ENCODE measurements at regions not wholly inside any gene's neighbourhood (a gene's known extent, or its start where the extent isn't known, plus 50 kb on each side); places are given as distances from the start of the nearest gene placed in this dataset.
"Not testable (repeated sequence)": the region's sequence is repeated elsewhere in the genome, so short reads cannot be mapped to it uniquely, and the experiment has no call there.

DNA sequence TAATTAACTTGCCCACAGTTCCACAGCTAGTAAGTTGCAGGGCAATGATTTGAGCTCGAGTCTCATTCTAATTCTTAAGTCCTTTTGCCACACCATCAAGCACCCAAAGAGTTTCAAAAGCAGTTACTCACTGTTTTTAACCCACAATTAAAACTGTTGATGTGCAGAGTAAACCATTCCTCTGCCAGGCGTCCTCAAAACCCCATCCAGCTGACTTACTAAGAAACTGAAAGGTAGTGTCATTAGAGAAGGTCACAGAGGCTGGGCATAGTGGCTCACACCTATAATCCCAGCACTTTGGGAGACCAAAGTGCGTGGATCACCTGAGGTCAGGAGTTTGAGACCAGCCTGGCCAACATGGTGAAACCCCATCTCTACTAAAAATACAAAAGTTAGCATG is 121.7 kb downstream of the CHIC2 start:
- Histone ChIP-seq H3K9me3 (peaks cover 8% of the 10 kb centered on the region), H3K4me1 (no peaks in the 10 kb centered on the region), H3K4me3 (no peak overlapping the region), H3K27me3 (no peaks in the 10 kb centered on the region), H3K36me3 (no peaks in the 10 kb centered on the region), H3K27ac (no peak overlapping the region)
- intact Hi-C loops (cut with DNase I): loop anchor here (5.0 kb wide), 1 partner anchor 1915 kb away; no protein-coding TSS in a partner anchor
- TF ChIP-seq POLR2AphosphoS5 (IDR thresholded peaks at IDR 0.05; ENCODE audit: insufficient read depth in 1 of 2, low read depth in 1 of 2): no peak
- TF ChIP-seq POLR2A (IDR thresholded peaks at IDR 0.05): no peak
- TF ChIP-seq, protein P1, sequence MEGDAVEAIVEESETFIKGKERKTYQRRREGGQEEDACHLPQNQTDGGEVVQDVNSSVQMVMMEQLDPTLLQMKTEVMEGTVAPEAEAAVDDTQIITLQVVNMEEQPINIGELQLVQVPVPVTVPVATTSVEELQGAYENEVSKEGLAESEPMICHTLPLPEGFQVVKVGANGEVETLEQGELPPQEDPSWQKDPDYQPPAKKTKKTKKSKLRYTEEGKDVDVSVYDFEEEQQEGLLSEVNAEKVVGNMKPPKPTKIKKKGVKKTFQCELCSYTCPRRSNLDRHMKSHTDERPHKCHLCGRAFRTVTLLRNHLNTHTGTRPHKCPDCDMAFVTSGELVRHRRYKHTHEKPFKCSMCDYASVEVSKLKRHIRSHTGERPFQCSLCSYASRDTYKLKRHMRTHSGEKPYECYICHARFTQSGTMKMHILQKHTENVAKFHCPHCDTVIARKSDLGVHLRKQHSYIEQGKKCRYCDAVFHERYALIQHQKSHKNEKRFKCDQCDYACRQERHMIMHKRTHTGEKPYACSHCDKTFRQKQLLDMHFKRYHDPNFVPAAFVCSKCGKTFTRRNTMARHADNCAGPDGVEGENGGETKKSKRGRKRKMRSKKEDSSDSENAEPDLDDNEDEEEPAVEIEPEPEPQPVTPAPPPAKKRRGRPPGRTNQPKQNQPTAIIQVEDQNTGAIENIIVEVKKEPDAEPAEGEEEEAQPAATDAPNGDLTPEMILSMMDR (IDR thresholded peaks at IDR 0.05): no peak
- DNase-seq (ENCODE audit: extremely low spot score in 2 of 2): no peak

DNA sequence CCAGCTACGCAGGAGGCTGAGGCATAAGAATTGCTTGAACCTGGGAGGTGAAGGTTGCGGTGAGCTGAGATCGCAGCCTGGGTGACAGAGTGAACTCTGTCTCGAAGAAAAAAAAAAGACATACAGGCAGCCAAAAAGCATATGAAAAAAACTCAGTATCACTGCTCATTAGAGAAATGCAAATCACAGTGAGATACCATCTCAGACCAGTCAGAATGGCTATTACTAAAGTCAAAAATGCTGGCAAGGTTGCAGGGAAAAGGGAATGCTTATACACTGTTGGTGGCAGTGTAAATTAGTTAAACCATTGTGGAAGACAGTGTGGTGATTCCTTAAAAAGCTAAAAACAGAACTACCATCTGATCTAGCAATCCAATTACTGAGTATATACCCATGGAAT is 123.1 kb downstream of the CHIC2 start:
- Histone ChIP-seq H3K27me3 (no peaks in the 10 kb centered on the region), H3K36me3 (no peaks in the 10 kb centered on the region), H3K9me3 (peaks cover 8% of the 10 kb centered on the region), H3K4me1 (no peaks in the 10 kb centered on the region), H3K27ac (no peak overlapping the region), H3K4me3 (no peak overlapping the region)
- intact Hi-C loops (cut with DNase I): loop anchor here (5.0 kb wide), 1 partner anchor 1914 kb away; no protein-coding TSS in a partner anchor
- no peak for DNase-seq (ENCODE audit: extremely low spot score in 2 of 2)
- no peak for TF ChIP-seq POLR2AphosphoS5 (IDR thresholded peaks at IDR 0.05; ENCODE audit: insufficient read depth in 1 of 2, low read depth in 1 of 2)
- no peak for TF ChIP-seq POLR2A (IDR thresholded peaks at IDR 0.05)
- TF ChIP-seq, protein P1 (IDR thresholded peaks at IDR 0.05): no peak

DNA sequence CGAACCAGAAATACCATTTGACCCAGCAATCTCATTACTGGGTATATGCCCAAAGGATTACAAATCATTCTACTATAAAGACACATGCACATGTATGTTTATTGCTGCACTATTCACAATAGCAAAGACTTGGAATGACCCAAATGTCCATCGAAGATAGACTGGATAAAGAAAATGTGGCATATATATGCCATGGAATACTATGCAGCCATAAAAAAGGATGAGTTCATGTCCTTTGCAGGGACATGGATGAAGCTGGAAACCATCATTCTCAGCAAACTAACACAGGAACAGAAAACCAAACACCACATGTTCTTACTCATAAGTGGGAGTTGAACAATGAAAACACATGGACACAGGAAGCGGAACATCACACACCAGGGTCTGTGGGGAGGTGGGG is 124.5 kb downstream of the CHIC2 start:
- H3K9me3 ChIP-seq; H3K27me3 ChIP-seq; DNase-seq (ENCODE audit: extremely low spot score in 2 of 2); H3K27ac ChIP-seq; H3K4me3 ChIP-seq; H3K36me3 ChIP-seq; H3K4me1 ChIP-seq: not testable (repeated sequence)
- intact Hi-C loops (cut with DNase I): loop anchor here (5.0 kb wide), 1 partner anchor 1913 kb away; no protein-coding TSS in a partner anchor

DNA sequence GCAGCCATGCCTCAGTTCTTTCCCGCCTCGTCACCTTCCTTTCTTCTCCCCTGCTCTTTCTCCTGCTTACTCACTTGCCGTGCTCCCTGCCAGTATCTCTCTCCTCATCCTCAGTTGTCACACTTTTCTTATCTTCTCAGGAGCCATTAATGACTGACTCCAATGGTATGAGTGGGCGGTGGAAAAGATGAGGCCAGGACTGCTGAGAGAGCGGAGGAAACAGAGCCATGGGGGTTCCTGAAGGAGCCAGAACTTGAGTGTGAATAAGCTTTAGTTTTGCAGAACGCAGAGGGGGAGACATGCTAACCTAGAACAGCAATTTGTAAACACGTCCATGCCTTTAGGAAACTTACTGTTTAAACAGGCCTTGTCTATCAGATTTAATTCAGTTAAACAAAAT is 126.5 kb downstream of the CHIC2 start:
- no peaks in the 10 kb centered on the region for H3K36me3 ChIP-seq
- no peak for TF ChIP-seq POLR2A (IDR thresholded peaks at IDR 0.05)
- TF ChIP-seq, protein P1 (IDR thresholded peaks at IDR 0.05): no peak
- no peak for TF ChIP-seq POLR2AphosphoS5 (IDR thresholded peaks at IDR 0.05; ENCODE audit: insufficient read depth in 1 of 2, low read depth in 1 of 2)
- H3K4me3 ChIP-seq: no peak overlapping the region
- H3K4me1 ChIP-seq: no peaks in the 10 kb centered on the region
- H3K27me3 ChIP-seq: no peaks in the 10 kb centered on the region
- no peak for DNase-seq (ENCODE audit: extremely low spot score in 2 of 2)
- intact Hi-C loops (cut with DNase I): no loop called here
- H3K27ac ChIP-seq: no peak overlapping the region
- H3K9me3 ChIP-seq: peaks cover 8% of the 10 kb centered on the region

DNA sequence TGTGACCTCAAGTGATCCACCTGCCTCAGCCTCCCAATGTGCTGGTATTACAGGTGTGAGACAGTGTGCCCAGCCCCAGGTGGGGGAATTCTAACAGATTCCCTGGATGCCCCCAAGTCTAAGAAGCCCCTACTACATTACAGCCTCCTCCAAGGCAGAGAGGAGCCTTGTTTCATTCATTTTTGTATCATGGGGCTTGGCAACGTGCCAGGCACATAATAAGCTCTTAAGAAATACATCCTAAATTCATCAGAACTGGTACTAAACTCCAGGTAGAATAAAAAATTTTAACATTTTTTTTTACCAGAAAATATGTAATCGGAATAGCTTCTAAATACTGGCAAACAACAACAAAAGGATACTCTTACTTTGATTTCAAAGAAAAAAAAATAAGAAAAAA is 127.1 kb downstream of the CHIC2 start:
- H3K4me1 ChIP-seq: no peaks in the 10 kb centered on the region
- no peak for TF ChIP-seq POLR2AphosphoS5 (IDR thresholded peaks at IDR 0.05; ENCODE audit: insufficient read depth in 1 of 2, low read depth in 1 of 2)
- no peak for TF ChIP-seq POLR2A (IDR thresholded peaks at IDR 0.05)
- H3K9me3 ChIP-seq: peaks cover 8% of the 10 kb centered on the region
- H3K27ac ChIP-seq: no peak overlapping the region
- H3K4me3 ChIP-seq: no peak overlapping the region
- no peaks in the 10 kb centered on the region for H3K36me3 ChIP-seq
- H3K27me3 ChIP-seq: no peaks in the 10 kb centered on the region
- intact Hi-C loops (cut with DNase I): no loop called here
- DNase-seq (ENCODE audit: extremely low spot score in 2 of 2): no peak

DNA sequence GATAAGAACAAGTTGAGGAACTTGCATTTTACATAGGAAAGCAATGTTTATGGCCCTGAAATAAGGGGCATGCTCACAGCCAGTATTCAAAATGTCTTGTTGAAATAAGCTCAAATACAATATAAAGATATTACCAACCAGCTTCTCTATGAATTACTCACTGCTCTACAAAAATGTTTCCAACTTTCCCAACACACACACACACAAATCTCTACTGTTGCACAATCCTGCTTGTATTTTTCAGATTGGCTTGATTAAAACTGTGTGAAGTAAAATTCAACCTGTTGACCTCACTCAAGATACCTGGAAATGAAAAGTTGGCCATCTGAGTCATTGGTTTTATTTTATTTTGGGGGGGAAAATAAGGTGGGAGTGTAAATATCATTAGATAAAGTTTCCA is 128.6 kb downstream of the CHIC2 start:
- H3K4me3 ChIP-seq: no peak overlapping the region
- no peaks in the 10 kb centered on the region for H3K27me3 ChIP-seq
- no peaks in the 10 kb centered on the region for H3K4me1 ChIP-seq
- no peaks in the 10 kb centered on the region for H3K36me3 ChIP-seq
- peaks cover 8% of the 10 kb centered on the region for H3K9me3 ChIP-seq
- H3K27ac ChIP-seq: no peak overlapping the region
- TF ChIP-seq POLR2AphosphoS5 (IDR thresholded peaks at IDR 0.05; ENCODE audit: insufficient read depth in 1 of 2, low read depth in 1 of 2) (no peak), POLR2A (IDR thresholded peaks at IDR 0.05) (no peak)
- TF ChIP-seq, protein P1 (IDR thresholded peaks at IDR 0.05): no peak
- intact Hi-C loops (cut with DNase I): no loop called here
- DNase-seq (ENCODE audit: extremely low spot score in 2 of 2): no peak
